Activated CD4-positive, alpha-beta T cell treated with anti-CD3 and anti-CD28 coated beads for 48 hours (primary cell): ENCODE measurements at regions not wholly inside any gene's neighbourhood (a gene's known extent, or its start where the extent isn't known, plus 50 kb on each side); places are given as distances from the start of the nearest gene placed in this dataset.
"Not testable (repeated sequence)": the region's sequence is repeated elsewhere in the genome, so short reads cannot be mapped to it uniquely, and the experiment has no call there.

Source experiments
- DNase-seq: peaks from one replicate; pipeline ENCODE4 v3.0.0-alpha.2; 2020

DNA sequence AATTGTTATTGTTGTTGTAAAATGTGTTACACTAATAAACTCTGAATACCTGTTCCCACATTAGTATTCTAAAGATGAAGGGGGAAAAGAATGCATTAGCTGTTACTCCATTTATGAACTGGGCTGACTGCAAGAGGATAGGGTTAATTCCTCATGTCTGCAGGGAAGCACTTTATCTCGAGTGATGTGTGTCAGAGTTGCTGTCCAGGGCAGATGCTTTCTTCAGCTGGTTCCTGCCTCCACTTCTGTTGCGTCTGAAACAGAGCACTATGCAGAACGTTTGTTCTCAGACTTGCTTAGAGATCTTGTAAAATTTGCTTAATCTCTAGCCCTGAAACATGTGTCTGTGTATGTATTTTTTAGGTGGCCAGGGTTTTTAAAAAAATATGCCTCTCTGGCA is 318.8 kb downstream of the SPRY2 start:
- DNase-seq, result no peak

DNA sequence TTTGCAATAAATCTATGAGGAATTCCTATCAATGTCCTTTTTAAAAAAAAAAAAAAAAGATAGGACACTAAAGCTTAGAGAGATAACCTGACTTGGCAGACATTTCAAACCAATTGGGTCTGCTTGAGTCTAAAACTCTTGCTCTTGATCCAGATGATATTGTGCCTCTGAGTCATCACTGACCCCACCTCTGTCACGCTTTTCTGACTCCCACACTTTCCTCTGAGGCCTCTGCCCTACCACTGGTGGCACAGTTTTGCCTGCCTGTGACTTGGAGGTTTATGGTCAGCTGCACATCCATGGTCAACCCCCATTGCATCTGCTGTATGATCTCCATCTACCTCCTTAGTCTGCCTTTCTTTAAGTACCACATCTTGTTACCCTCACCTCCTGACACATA is 328.7 kb downstream of the SPRY2 start:
- DNase-seq, result no peak

DNA sequence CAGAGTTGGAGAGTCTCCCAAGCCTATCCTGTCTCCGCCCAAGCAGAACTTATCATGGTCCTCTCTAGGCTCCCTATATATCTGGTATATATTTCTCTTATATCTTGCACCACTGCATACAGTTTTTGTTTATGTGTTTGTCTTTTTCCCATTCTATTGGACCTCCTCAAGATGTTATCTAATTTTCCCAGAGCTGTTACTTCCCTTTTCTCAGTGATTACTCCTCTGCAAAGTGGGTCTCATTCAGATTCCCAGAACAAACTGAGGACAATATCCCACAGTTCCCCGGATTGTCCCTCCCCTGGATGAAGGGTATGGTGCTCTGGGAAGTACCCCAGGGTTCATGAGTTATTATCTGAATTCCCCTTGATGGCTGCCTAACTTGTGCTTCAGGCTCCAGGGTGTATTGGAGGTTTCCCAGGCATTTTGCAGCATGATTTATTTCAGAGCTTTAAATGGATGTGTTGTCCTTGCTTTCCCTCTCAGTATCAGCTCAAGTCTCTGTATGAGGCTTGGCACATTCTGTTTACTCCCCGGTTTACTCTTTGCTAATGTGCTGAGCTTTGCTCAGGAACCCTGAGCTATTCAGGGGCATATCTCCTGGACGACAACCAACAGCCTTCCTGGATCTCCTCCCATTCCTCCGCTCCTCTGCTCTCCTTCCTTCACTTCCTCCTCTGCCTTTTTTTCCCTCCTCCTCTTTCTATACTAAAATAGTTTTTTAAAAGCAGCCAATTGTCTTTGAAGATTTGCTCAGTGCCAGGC is 329.3 kb downstream of the SPRY2 start:
- DNase-seq, result no peak

DNA sequence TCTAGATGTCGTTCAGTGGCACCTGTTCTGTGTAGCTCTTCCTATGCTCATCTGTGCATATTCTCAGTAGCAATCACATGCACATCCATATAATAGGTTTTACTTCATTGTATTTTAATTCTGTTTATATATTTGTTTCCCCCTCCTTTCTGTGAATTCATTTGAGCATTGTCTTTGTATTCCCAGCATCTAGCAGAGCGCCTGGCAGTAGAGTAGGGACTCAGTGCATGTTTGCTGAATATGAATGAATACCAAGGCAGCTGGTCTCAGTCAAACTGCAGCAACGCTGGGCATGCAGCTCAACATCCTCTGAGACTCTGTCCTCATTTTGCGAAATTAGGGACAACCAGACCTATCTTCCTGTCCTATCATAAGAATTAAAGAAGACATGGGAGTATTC is 330.1 kb downstream of the SPRY2 start:
- no peak for DNase-seq

DNA sequence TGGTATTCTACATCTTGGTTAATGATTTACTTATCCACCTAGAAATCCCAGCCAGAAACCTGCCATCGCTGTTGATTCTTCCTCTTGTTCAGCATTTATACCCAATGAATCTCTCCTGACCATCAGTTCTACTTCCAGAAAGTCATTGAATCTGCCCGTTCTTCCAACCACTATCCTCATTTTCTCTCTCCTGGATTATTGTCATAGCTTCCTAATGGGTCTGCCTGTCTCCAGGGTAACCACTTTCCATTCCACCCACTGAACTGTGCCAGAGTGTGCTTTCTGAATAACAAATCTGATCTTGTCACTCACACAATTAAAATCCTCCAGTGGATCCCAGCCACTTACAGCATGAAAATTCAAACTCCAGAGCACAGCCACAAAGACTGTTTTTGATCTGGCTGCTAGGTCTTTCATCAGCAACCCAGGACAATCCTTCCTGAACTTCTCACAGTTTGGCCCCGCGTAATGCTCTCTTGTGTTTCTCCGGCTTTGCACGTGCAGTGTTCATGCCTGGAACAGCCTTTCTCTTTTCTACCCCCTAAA is 330.6 kb downstream of the SPRY2 start:
- DNase-seq, result no peak

DNA sequence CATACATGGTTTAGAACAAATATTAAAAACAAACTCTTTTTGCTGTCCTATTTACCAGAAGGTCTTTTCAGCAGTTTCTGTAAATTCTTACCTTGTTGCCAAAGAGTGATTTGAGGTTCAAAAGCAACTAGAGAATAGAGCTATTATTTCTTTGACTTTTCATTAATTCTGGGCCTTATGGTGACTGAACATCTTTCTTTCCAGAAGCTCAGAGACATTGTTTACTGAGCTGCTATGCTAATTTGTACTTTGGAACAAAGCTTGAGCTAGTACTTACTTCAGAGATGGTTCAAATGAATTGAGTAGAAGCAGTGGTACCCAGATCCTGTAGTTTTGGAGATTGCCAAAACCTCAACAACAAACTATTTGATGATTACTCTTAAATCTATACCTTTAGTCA is 331.2 kb downstream of the SPRY2 start:
- no peak for DNase-seq

DNA sequence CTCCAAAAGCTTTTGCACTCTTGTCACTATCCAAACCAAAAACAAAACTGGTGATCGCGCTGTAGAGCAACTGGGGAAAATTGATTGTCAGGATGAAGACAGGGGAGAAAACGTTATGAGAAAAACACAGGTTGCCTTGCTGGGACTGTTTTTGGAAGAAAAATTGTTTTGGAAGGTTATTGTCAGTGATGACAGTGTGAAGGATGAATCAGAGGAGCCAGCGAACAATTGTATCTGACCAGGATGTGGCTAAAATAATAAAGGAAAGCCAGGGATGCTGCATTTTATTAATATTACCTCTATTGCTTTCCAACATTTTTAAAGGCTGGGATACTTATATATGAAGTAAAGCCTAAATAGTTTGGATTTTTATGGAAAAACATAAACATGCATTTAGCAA is 334.0 kb downstream of the SPRY2 start:
- no peak for DNase-seq

DNA sequence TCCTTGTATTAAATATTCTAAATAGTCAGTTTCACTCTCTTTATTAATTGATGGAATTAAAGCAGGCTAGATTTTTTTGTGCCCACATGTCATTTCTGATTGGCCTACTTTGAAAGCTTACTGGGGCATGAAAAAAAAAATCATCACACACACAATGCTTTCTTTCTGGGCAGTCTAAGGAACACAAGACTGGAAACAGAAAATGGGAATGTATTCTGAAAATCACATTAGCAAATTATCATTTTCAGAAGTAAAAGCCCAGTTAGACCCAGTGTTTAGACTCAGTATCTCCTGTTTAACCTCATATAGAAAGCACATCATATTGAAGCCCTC is 339.4 kb downstream of the SPRY2 start:
- DNase-seq, result no peak

DNA sequence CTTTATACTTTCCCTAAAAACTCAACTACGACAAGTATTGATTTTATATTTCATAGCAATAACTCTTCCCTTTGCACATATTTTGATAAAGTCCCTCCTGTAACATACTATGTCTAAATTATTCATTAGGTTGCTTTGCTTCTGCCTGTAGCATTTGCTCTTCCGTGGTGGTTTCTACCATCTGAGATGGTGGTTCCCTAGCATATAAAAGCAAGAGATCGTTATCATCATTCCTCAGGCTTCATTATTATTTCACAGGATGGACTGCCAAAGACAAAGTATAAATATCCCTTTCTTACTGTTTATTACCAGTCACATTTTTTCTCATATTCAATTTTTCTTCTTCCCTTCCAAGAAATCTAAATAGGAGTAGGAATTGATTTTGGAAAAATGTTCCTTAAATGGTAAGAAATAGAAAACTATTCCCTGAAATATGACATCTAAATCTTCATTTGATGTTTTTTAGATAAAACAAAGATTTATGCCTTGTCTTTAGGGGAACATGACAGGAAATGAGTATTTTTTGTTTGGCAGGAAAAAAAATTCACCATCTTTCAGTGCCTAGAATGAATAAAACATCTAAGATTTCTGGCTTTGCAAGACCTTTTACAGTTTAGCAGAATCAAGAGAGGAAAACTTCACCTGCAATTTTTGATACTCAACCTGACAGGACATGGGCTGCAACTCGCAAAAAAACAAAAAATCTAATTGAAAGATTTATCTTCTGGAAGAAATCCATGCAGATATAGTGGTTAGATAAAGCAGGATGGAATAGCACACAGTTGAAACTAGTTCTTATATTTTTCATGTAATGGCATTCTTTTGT is 340.0 kb downstream of the SPRY2 start:
- no peak for DNase-seq

DNA sequence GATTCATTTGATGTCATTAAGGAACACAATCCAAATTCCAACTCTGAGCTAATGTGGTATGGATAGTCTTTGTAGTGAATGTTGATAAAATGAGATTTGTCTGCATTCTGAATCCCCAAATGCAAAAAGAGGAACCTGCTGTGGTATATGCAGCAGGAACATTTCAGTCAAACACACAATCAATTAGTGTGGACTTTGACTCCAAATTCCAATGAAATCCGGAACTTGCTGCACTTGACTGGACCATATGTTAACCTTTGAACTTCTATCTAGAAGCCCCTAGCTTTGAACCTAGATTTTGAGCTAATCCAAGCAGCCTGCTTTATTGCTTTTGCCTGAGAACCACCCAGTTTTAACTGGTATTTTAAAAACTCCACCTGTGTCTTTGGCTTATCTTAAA is 341.3 kb downstream of the SPRY2 start:
- DNase-seq, result no peak

DNA sequence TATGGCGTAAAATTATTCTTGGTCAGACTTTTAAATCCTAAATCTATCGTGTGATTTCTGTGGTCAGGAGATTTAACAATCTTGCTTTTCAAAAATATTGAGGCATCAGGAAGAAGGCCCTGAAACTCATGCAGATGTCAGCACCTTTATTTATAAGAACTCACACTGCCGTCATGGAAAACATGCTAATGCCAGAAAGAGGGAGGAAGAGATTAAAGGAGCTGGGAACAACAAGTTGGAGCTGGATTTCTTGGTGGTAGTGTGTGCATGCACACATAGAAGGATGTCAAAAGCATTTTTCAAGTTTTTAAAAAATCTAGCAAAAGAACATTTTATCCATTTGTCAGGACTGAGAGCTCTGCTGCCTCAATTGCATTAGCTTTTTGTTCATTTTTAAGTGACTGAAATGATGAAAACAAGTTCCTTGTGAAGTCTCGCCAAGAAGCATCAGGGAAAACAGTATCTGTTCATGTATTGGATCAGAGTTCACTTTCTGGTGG is 342.5 kb downstream of the SPRY2 start:
- DNase-seq, result no peak

DNA sequence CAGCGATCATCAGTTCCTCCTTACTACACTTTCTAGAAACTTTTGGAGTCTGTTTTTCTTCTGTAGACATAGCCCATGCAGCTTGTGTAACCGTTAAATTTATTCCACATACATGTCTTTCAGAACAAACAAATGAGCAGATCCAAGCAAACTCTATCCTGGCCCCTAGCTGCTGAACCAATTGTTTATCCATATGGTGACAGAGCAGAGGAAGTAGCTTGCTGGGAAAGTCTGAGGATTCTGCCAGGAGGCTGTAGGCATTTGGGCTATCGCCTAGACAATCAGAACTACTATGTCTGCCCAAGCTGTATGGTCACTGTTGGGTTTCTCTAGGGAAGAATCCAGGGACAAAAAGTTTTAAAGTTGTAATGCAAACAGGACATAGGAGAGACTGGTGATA is 343.7 kb downstream of the SPRY2 start:
- DNase-seq, result no peak

DNA sequence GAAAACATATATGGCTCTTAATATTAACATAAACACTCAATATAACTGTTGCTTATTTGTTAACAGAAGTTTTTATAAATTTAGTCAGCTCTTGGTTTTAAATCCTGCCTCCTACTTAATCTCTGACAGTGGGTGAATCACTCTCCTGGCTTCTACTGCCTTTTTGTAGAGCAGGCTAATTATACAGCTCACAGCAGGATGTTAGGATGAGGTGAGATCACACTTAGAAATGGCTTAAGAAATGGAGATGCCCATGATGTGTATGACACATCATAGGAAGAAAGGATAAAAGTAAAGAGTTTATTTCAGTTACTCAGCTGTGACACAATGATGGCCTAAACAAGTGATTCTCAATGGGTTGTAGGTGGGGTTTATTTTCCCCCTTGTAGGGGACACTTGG is 345.6 kb downstream of the SPRY2 start:
- DNase-seq, result no peak

DNA sequence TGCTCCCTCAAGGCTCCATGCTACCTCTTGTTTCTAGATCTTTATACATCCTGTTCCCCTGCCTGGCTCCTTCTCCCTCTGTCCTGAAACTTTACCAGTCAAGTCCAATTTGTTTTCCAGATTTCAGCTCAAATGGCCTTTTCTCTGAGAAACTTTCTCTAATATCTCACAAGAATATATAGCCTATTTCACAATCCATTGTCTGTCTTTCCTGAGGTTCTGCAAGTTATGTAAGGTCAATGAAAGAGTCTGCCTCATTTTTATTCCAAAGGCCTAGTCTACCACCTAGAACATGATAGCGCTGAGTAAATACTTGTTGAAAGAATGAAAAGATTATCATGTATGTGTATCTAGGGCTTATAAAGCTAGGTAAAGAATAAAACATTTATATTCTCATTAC is 348.8 kb downstream of the SPRY2 start:
- DNase-seq, result no peak

DNA sequence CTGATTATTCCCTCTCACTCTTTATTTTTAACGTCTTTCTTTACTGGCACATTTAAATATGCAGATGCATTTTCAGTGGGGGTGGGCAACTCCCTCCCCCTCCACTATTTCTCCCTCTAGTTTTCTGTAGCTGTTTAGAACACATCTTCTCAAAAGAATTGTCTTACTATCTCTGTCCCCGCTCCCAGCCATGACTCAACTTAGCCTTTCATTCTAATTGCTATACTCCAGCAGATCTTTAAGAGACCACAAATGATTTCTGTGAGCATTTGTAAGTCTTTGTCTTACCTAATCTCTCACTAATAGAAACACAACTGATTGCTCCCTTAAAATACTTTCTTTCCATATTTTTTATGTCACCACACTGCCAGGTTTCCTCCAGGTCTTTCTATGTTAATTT is 350.9 kb downstream of the SPRY2 start:
- DNase-seq, result no peak

DNA sequence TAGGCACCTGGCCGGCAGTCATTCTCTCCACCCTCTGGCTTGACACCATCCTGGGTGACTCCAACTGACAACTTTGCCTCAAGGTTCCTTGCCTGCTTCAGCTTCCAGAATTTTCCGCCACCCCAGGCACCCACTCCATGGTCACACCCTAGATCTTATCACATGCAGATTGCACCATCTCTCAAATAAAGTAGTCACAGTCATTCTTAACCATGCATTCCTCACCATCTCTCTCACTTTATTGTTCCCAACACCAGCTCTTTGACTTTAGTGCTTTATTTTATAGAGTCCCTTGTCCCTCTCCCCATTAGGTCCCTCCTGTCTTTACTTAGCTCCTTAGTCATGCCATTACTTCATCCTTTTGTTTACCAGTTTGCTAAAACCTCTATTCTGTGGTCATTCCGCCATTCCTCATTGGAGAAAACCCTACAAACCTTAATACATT is 351.7 kb downstream of the SPRY2 start:
- no peak for DNase-seq

DNA sequence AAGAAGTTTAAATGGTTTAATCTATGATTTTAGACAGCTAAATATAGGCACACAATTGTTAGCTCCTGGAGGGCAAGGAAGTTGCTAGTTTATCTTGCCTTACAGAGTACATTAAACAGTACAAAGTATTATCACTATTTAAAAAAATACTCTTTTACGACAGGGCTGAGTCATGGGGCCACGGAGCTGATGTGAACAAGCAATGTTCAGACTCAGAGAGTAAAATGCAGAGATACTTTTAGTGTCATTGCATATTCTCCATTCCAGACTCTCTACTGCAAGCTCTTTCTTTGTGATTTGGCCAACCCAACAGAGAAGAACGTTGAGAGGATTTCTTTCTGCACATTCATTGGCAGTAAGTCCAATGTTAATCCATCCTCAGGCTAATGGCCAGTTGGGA is 352.4 kb downstream of the SPRY2 start:
- no peak for DNase-seq

DNA sequence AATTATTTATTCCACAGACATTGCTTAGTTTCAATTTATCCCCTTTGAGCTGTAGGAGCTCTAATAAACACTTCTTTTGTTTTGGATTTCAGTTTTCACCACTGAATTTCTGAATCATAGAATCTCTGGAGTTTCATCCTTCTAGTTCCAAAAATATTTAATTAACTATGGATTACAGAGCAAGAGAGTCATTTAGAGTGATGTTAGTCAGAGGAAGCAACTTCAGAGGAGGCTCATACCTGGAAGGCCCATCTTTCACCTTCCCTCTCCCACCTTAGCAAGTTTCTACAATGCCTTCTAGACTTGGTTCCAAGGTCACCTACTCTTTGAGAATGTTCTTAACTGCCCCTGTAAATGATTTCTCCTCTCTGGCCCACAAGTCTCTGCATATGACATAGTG is 353.2 kb downstream of the SPRY2 start:
- no peak for DNase-seq

DNA sequence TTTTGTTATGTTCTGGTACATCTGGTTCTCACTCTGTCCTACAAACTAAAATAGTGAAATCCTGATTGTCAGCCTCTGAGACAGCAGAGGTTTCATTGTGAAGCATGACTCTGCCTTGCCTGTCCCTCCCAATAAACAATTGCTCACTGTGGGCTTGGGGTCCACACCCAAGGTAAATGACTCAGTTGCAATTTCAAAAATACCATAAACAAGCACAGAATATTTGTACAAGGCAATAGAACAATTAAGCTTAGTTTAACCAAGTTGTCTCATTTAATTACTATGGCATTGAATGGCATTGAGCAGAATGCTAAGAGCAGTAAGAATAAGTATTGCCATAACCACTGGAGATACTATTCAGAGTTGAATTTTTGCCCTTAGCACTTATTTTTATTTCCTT is 353.6 kb downstream of the SPRY2 start:
- no peak for DNase-seq

DNA sequence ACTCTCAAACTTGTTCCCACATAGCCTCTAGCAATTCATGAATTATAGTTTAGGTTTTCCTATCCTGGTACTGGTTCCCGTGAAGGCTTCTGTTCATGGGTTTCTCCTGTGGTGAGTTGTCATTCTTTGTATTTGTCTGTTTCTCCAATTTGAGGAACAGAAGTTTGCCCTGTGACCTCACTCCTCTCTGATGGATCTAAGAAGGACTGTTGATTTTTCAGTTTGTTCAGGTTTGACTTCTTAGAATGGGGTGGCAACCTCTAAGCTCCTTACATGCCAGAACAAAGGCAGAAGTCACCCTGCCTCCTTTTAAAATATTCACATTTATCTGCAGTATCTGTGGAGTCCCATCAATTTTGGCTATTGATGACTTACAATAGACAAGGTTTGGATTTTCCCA is 354.0 kb downstream of the SPRY2 start:
- DNase-seq, result no peak

DNA sequence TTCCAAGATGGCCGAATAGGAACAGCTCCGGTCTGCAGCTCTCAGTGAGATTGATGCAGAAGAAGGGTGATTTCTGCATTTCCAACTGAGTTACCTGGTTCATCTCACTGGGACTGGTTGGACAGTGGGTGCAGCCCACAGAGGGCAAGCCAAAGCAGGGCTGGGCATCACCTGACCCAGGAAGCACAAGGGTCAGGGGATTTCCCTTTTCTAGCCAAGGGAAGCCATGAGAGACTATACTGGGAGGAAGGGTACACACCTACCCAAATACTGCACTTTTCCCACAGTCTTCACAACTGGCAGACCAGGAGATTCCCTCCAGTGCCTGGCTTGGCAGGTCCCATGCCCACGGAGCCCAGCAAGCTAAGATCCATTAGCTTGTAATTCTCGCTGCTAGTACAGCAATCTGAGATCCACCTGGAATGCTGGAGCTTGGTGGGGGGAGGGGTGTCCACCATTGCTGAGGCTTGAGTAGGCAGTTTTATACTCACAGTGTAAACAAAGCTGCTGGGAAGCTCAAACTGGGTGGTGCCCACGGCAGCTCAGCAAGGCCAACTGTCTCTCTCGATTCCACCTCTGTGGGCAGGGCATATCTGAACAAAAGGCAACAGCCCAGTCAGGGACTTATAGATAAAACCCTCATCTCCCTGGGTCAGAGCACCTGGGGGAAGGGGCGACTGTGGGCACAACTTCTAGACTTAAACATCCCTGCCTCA is 365.8 kb downstream of the SPRY2 start:
- not testable (repeated sequence) for DNase-seq

DNA sequence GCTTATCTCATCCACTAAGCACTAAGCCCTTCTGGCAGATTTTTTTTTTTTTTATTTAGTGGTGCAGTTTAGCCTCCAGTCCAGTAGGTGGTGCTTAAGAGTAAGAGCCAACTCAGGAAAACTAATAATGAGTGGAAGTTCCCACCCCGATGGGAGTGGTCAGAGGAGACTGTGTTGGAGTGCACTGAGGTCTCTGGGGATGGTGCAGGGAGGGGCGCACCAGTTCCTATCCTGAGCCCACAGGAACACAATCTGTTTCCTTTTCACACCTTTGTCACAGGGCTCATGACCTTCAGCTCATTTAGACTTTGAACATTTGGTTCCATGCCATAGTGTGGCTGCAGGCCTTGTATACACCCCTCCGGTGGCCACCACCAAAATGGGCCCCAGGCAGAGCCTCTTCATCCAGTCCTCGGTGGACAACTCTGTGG is 367.4 kb downstream of the SPRY2 start:
- DNase-seq, result no peak

DNA sequence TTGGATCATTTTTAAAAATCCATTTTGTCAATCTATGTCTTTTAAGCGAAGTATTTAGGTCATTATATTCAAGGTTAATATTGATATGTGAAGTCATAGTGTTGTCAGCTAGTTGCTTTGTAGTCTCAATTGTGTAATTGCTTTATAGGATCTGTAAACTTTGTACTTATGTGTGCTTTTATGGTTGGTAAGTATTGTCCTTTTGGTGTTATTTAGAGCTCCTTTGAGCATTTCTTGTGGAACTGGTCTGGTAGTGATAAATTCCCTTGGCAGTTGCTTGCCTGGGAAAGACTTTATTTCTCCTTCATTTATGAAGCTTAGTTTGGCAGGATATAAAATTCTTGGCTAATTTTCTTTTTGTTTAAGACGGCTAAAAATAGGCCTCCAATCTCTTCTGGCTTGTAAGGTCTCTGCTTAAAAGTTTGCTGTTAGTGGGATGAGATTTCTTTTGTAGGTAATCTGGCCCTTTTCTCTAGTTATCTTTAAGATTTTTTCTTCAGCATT is 368.8 kb downstream of the SPRY2 start:
- no peak for DNase-seq
